ENCODE measurements at regions not wholly inside any gene's neighbourhood (a gene's known extent, or its start where the extent isn't known, plus 50 kb on each side); places are given as distances from the start of the nearest gene placed in this dataset.

DNA sequence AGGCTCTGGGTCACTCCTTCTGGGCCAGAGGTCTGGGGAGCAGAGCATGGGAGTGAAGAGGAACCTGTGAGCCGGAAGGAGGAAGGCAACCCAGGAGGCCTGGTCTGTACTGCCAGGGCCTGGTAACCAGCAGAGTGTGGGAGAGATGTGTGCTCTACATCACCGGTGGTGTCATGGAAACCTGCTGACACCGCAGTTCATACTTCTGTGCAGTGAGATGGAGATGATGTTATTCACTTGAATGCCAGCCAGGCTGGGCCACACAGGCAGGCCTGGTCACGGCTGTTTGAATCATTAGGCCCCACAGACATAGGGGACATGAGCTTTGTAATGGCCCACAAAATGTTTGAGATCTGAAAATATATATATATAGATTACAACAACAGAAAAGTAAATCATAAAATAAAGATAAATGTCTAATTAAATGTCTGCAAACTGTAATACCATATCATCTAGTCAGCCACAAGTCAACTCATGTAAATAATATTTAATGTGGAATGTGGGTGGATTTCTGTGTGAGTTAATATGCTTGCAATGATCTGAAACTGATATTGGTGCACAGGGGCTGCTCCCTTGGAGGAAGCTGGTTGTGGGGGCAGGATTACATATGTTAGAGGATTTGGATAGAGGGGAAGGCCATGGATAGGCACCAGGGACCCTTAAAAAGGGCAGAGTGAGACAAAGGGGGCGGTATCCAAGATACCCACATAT is 108.5 kb upstream of the PFN2 start:
- TF ChIP-seq, protein P1, sequence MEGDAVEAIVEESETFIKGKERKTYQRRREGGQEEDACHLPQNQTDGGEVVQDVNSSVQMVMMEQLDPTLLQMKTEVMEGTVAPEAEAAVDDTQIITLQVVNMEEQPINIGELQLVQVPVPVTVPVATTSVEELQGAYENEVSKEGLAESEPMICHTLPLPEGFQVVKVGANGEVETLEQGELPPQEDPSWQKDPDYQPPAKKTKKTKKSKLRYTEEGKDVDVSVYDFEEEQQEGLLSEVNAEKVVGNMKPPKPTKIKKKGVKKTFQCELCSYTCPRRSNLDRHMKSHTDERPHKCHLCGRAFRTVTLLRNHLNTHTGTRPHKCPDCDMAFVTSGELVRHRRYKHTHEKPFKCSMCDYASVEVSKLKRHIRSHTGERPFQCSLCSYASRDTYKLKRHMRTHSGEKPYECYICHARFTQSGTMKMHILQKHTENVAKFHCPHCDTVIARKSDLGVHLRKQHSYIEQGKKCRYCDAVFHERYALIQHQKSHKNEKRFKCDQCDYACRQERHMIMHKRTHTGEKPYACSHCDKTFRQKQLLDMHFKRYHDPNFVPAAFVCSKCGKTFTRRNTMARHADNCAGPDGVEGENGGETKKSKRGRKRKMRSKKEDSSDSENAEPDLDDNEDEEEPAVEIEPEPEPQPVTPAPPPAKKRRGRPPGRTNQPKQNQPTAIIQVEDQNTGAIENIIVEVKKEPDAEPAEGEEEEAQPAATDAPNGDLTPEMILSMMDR (IDR thresholded peaks at IDR 0.05) = no peak
- TF ChIP-seq POLR2AphosphoS5 (IDR thresholded peaks at IDR 0.05) (no peak), EP300 (IDR thresholded peaks at IDR 0.05) (no peak), POLR2A (IDR thresholded peaks at IDR 0.05) (no peak)
- Histone ChIP-seq H3K36me3 (no peaks in the 10 kb centered on the region), H3K9me3 (peaks cover 0 to 8% (median 0%) of the 10 kb centered on the region in 3 donors), H3K27ac (peak overlapping the region in 2 of 4 donors; percentile 45 to 54), H3K4me3 (no peak overlapping the region), H3K4me1 (peaks cover 0 to 29% (median 0%) of the 10 kb centered on the region in 3 donors), H3K27me3 (no peaks in the 10 kb centered on the region)
- peak; percentile 24 for ATAC-seq
- WGBS, 2 donors (ENCODE audit: low coverage in 1 of 2) = 40 to 56% methylated on average over 3 of the region's 5 CpGs

DNA sequence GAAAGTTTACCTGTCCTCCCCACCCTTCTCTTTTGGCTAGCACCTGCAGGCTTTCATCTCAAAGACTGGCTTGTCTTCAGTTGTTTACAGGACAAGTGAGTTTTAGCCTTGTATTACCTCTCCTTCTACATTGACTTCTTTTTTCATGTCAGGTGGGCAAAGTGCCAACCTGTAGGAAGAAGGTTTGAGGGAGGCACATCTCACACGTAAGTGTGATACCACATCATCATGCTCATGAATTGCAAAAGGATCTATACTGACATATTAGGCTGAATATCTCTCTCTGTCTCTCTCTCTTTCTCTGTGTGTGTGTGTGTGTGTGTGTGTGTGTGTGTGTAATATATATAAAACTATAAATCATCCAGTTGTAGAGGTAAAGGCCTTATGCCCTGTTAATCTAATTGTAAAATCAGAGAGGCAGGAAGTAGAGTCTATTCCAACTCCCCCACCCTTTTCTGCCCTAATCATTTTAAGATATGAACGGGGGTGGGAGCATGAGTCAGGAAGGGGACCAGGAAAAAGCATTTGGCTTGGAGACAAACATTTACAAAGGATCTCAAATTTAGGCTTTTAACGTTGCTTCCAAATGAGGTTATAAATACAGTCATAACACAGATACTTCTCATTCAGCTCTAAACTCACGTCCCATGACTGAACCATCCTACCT is 107.0 kb upstream of the PFN2 start:
- no peaks in the 10 kb centered on the region for H3K27me3 ChIP-seq
- H3K36me3 ChIP-seq = no peaks in the 10 kb centered on the region
- no peak overlapping the region for H3K4me3 ChIP-seq
- H3K4me1 ChIP-seq = peaks cover 0 to 17% (median 0%) of the 10 kb centered on the region in 3 donors
- no peak overlapping the region for H3K27ac ChIP-seq
- peaks cover 0 to 8% (median 0%) of the 10 kb centered on the region in 3 donors for H3K9me3 ChIP-seq
- 44 to 57% methylated on average over 4 of the region's 4 CpGs for WGBS, 2 donors (ENCODE audit: low coverage in 1 of 2)
- no peak for ATAC-seq
- no peak for TF ChIP-seq POLR2AphosphoS5 (IDR thresholded peaks at IDR 0.05)

- Histone ChIP-seq H3K27me3 (no peaks in the 10 kb centered on the region), H3K27ac (no peak overlapping the region), H3K36me3 (no peaks in the 10 kb centered on the region), H3K4me3 (no peak overlapping the region), H3K9me3 (peaks cover 0 to 8% (median 0%) of the 10 kb centered on the region in 3 donors), H3K4me1 (peaks cover 0 to 17% (median 0%) of the 10 kb centered on the region in 3 donors)
- 63 to 84% methylated on average over 1 to 3 of the region's 3 CpGs for WGBS, 2 donors (ENCODE audit: low coverage in 1 of 2)
- ATAC-seq = no peak
- TF ChIP-seq EP300 (IDR thresholded peaks at IDR 0.05) (no peak), POLR2AphosphoS5 (IDR thresholded peaks at IDR 0.05) (no peak), POLR2A (IDR thresholded peaks at IDR 0.05) (no peak)
- TF ChIP-seq, protein P1 (IDR thresholded peaks at IDR 0.05) = no peak
These were observed 106.4 kb upstream of the PFN2 start for GRCh38 chr3:150077107-150077506.

DNA sequence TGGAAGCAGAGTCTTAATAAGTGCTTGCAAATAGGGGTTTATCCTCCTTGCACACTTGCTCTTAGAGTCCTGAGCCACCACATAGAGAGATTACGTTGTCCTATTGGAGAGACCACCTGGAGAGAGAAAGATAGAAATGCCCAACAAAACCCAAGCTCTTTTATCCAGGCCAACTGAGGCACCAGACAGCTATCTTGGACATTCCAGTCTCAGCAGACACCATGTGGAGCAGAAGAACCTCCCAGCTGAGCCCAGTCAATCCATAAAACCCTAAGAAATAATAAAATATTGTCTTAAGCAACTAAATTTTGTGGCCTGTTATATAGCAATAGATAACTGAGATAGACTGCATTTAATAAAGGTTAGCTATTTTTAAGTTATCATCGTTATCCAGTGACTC is 105.7 kb upstream of the PFN2 start:
- Histone ChIP-seq H3K9me3 (peaks cover 0 to 8% (median 0%) of the 10 kb centered on the region in 3 donors), H3K36me3 (no peaks in the 10 kb centered on the region), H3K27me3 (no peaks in the 10 kb centered on the region), H3K4me3 (no peak overlapping the region), H3K4me1 (peaks cover 0 to 17% (median 0%) of the 10 kb centered on the region in 3 donors), H3K27ac (no peak overlapping the region)
- no peak for ATAC-seq
- TF ChIP-seq, protein P1 (IDR thresholded peaks at IDR 0.05) = no peak
- TF ChIP-seq POLR2A (IDR thresholded peaks at IDR 0.05) (no peak), POLR2AphosphoS5 (IDR thresholded peaks at IDR 0.05) (no peak), EP300 (IDR thresholded peaks at IDR 0.05) (no peak)
- 86 to 96% methylated on average over 1 to 2 of the region's 2 CpGs for WGBS, 2 donors (ENCODE audit: low coverage in 1 of 2)

- ATAC-seq = no peak
- Histone ChIP-seq H3K36me3 (no peaks in the 10 kb centered on the region), H3K4me3 (no peak overlapping the region), H3K27ac (no peak overlapping the region), H3K9me3 (peaks cover 0 to 8% (median 0%) of the 10 kb centered on the region in 3 donors), H3K4me1 (peaks cover 0 to 17% (median 0%) of the 10 kb centered on the region in 3 donors), H3K27me3 (no peaks in the 10 kb centered on the region)
- TF ChIP-seq POLR2A (IDR thresholded peaks at IDR 0.05) (no peak), POLR2AphosphoS5 (IDR thresholded peaks at IDR 0.05) (no peak), EP300 (IDR thresholded peaks at IDR 0.05) (no peak)
- TF ChIP-seq, protein P1 (IDR thresholded peaks at IDR 0.05) = no peak
- 89 to 97% methylated on average over 6 to 11 of the region's 11 CpGs for WGBS, 2 donors (ENCODE audit: low coverage in 1 of 2)
These were observed 104.7 kb upstream of the PFN2 start for GRCh38 chr3:150075417-150075865.

Measured in gastroesophageal sphincter (tissue), 4 donors.